ENCODE measurements at regions not wholly inside any gene's neighbourhood (a gene's known extent, or its start where the extent isn't known, plus 50 kb on each side); places are given as distances from the start of the nearest gene placed in this dataset.

DNA sequence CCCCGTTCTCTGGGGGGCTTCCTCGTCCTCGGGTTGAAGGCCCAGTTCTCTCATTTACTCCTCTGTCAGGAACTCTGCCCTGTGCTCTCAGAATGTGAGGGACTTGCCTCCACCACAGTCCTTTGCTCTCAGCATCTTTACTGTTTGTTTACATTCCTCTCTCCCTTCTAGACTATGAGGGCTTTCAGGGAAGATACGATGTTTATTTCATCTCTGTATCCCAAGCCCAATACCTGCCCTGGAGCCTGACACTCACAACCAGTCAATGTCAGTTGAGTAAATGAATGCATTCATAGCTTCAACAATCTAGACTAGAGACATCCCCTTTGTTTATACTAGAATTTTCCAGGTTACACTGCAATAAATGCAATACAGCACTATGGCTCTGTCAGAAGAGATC is 409.6 kb upstream of the CDH11 start:
- Histone ChIP-seq H2BK12ac (ENCODE audit: low read depth, low read length) (no peak overlapping the region), H3K56ac (replicated peaks; ENCODE audit: insufficient read length, low read depth, low read length) (no peak overlapping the region), H3K4ac (replicated peaks; ENCODE audit: insufficient read length, low read depth, low read length) (no peak overlapping the region), H3K4me1 (replicated peaks in 1 of 4; ENCODE audit: control insufficient read depth in 3 of 4, insufficient read depth in 4 of 4, low read length in 3 of 4) (no peaks in the 10 kb centered on the region), H2AK5ac (ENCODE audit: low read depth, low read length) (no peak overlapping the region), H3K14ac (ENCODE audit: insufficient read length) (no peak overlapping the region), H2BK15ac (ENCODE audit: low read length) (no peak overlapping the region), H3K36me3 (ENCODE audit: control insufficient read depth in 2 of 4, insufficient read depth in 4 of 4, low read length in 3 of 4) (no peaks in the 10 kb centered on the region), H4K5ac (ENCODE audit: insufficient read length, low read depth, low read length) (no peak overlapping the region), H2BK20ac (ENCODE audit: low read length) (no peak overlapping the region), H4K91ac (replicated peaks; ENCODE audit: insufficient read length, low read length) (no peak overlapping the region), H3K18ac (ENCODE audit: extremely low read depth, low read length) (no peak overlapping the region), H3K9me3 (ENCODE audit: insufficient read depth in 2 of 2, low read depth in 1 of 2, low read length in 1 of 2) (0 out of 4 replicates have a peak, but pooled peaks cover 0 to 2% of the 10 kb centered on the region in 2 experiments), H3K79me2 (ENCODE audit: control insufficient read depth in 1 of 2, insufficient read depth in 2 of 2, low read length in 2 of 2) (no peaks in the 10 kb centered on the region), H3K23ac (ENCODE audit: insufficient read length) (no peak overlapping the region), H3K27ac (ENCODE audit: low read depth, low read length) (no peak overlapping the region), H3K23me2 (ENCODE audit: low read depth, low read length) (no peaks in the 10 kb centered on the region), H4K8ac (ENCODE audit: extremely low read depth, insufficient read depth, low read length) (no peak overlapping the region), H2BK120ac (replicated peaks; ENCODE audit: low read depth, low read length) (no peak overlapping the region), H3K4me3 (ENCODE audit: extremely low read depth in 1 of 4, insufficient read depth in 2 of 4, low read depth in 3 of 4, low read length in 4 of 4) (no peak overlapping the region), H3K4me2 (ENCODE audit: insufficient read depth in 1 of 2, low read depth in 2 of 2, low read length in 2 of 2) (no peak overlapping the region), H2AFZ (ENCODE audit: low read length) (no peak overlapping the region), H4K20me1 (replicated peaks in 1 of 2; ENCODE audit: control insufficient read depth in 1 of 2, insufficient read depth in 2 of 2, low read length in 2 of 2) (no peaks in the 10 kb centered on the region), H3K27me3 (replicated peaks in 1 of 4; ENCODE audit: control insufficient read depth in 3 of 4, extremely low read depth in 1 of 4, insufficient read depth in 3 of 4, low read length in 3 of 4) (no peaks in the 10 kb centered on the region), H3K9ac (replicated peaks in 1 of 4; ENCODE audit: extremely low read depth in 1 of 4, low read depth in 3 of 4, low read length in 3 of 4) (no peak overlapping the region), H3K79me1 (ENCODE audit: low read depth, low read length) (no peaks in the 10 kb centered on the region), H2BK5ac (ENCODE audit: low read depth, low read length) (no peak overlapping the region)
- CTCF ChIA-PET (ENCODE audit: partially characterized antibody) = interaction anchor here (0.8 to 1.0 kb wide), 2 partner anchors 10 to 462 kb away, joined by 3 to 4 read pairs; no protein-coding TSS in a partner anchor
- 91% methylated on average over 4 of the region's 4 CpGs; no CpG with 5 or more reads in 1 of the 2 experiments for WGBS, 2 experiments (ENCODE audit: extremely low coverage in 1 of 2, insufficient coverage in 1 of 2, insufficient read length in 1 of 2, insufficient replicate concordance in 2 of 2, low coverage in 1 of 2, low lambda C conversion rate in 2 of 2, missing lambda C conversion rate in 1 of 2)
- DNase-seq (ENCODE audit: low read depth in 1 of 2, low spot score in 2 of 2) = no peak
- POLR2A ChIA-PET (ENCODE audit: partially characterized antibody) = no interaction called here
- FAIRE-seq = no peak
- TF ChIP-seq, protein P1, sequence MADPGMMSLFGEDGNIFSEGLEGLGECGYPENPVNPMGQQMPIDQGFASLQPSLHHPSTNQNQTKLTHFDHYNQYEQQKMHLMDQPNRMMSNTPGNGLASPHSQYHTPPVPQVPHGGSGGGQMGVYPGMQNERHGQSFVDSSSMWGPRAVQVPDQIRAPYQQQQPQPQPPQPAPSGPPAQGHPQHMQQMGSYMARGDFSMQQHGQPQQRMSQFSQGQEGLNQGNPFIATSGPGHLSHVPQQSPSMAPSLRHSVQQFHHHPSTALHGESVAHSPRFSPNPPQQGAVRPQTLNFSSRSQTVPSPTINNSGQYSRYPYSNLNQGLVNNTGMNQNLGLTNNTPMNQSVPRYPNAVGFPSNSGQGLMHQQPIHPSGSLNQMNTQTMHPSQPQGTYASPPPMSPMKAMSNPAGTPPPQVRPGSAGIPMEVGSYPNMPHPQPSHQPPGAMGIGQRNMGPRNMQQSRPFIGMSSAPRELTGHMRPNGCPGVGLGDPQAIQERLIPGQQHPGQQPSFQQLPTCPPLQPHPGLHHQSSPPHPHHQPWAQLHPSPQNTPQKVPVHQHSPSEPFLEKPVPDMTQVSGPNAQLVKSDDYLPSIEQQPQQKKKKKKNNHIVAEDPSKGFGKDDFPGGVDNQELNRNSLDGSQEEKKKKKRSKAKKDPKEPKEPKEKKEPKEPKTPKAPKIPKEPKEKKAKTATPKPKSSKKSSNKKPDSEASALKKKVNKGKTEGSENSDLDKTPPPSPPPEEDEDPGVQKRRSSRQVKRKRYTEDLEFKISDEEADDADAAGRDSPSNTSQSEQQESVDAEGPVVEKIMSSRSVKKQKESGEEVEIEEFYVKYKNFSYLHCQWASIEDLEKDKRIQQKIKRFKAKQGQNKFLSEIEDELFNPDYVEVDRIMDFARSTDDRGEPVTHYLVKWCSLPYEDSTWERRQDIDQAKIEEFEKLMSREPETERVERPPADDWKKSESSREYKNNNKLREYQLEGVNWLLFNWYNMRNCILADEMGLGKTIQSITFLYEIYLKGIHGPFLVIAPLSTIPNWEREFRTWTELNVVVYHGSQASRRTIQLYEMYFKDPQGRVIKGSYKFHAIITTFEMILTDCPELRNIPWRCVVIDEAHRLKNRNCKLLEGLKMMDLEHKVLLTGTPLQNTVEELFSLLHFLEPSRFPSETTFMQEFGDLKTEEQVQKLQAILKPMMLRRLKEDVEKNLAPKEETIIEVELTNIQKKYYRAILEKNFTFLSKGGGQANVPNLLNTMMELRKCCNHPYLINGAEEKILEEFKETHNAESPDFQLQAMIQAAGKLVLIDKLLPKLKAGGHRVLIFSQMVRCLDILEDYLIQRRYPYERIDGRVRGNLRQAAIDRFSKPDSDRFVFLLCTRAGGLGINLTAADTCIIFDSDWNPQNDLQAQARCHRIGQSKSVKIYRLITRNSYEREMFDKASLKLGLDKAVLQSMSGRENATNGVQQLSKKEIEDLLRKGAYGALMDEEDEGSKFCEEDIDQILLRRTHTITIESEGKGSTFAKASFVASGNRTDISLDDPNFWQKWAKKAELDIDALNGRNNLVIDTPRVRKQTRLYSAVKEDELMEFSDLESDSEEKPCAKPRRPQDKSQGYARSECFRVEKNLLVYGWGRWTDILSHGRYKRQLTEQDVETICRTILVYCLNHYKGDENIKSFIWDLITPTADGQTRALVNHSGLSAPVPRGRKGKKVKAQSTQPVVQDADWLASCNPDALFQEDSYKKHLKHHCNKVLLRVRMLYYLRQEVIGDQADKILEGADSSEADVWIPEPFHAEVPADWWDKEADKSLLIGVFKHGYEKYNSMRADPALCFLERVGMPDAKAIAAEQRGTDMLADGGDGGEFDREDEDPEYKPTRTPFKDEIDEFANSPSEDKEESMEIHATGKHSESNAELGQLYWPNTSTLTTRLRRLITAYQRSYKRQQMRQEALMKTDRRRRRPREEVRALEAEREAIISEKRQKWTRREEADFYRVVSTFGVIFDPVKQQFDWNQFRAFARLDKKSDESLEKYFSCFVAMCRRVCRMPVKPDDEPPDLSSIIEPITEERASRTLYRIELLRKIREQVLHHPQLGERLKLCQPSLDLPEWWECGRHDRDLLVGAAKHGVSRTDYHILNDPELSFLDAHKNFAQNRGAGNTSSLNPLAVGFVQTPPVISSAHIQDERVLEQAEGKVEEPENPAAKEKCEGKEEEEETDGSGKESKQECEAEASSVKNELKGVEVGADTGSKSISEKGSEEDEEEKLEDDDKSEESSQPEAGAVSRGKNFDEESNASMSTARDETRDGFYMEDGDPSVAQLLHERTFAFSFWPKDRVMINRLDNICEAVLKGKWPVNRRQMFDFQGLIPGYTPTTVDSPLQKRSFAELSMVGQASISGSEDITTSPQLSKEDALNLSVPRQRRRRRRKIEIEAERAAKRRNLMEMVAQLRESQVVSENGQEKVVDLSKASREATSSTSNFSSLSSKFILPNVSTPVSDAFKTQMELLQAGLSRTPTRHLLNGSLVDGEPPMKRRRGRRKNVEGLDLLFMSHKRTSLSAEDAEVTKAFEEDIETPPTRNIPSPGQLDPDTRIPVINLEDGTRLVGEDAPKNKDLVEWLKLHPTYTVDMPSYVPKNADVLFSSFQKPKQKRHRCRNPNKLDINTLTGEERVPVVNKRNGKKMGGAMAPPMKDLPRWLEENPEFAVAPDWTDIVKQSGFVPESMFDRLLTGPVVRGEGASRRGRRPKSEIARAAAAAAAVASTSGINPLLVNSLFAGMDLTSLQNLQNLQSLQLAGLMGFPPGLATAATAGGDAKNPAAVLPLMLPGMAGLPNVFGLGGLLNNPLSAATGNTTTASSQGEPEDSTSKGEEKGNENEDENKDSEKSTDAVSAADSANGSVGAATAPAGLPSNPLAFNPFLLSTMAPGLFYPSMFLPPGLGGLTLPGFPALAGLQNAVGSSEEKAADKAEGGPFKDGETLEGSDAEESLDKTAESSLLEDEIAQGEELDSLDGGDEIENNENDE (IDR thresholded peaks at IDR 0.05; ENCODE audit: insufficient replicate concordance, low read length) = no peak

Measured in H1 (cell line).